Calu3 (cell line): ENCODE measurements at regions not wholly inside any gene's neighbourhood (a gene's known extent, or its start where the extent isn't known, plus 50 kb on each side); places are given as distances from the start of the nearest gene placed in this dataset.
"Not testable (repeated sequence)": the region's sequence is repeated elsewhere in the genome, so short reads cannot be mapped to it uniquely, and the experiment has no call there.

ENCODE experiments used
- BruUV-seq: library from RNA; stranded (reverse); fragments of 400-500 nt; replicated peaks from 2 replicates; lab custom pipeline; 2021; lab: Mats Ljungman, UMichigan
- CTCF ChIA-PET: fragments of 300-600 bp; sonication (Branson Sonifier 250); formaldehyde crosslinking; loops from one replicate; lab custom pipeline; 2022; ENCODE audit warnings: antibody characterized with exemption; lab: Charles Lee
- DNase-seq: peaks from one replicate; pipeline ENCODE4 v3.0.0; 2022
- H3K27ac Mint-ChIP-seq: one replicate; pipeline ENCODE4 v1.8.0; 2022; ENCODE audit warnings: mixed read lengths; ENCODE audit not compliant: unreplicated experiment
- H3K27me3 Mint-ChIP-seq: one replicate; pipeline ENCODE4 v1.8.0; 2022; ENCODE audit warnings: mixed read lengths; ENCODE audit not compliant: unreplicated experiment
- H3K36me3 Mint-ChIP-seq: one replicate; pipeline ENCODE4 v1.8.0; 2022; ENCODE audit warnings: mild to moderate bottlenecking, moderate library complexity, mixed read lengths; ENCODE audit not compliant: insufficient read depth, unreplicated experiment
- H3K4me1 Mint-ChIP-seq: one replicate; pipeline ENCODE4 v1.8.0; 2022; ENCODE audit warnings: mild to moderate bottlenecking, low read depth, mixed read lengths; ENCODE audit not compliant: unreplicated experiment
- H3K4me3 Mint-ChIP-seq: one replicate; pipeline ENCODE4 v1.8.0; 2022; ENCODE audit warnings: mild to moderate bottlenecking, low read depth, moderate library complexity, mixed read lengths; ENCODE audit not compliant: unreplicated experiment
- H3K9me3 Mint-ChIP-seq: one replicate; pipeline ENCODE4 v1.8.0; 2022; ENCODE audit warnings: low read depth, mixed read lengths; ENCODE audit not compliant: unreplicated experiment
- intact Hi-C: fragments of 100-400 bp; cut with micrococcal nuclease; formaldehyde crosslinking; loops from one replicate; pipeline ENCODE4 v1.10.0; 2022; ENCODE audit not compliant: unreplicated experiment
- TF ChIP-seq, protein P1 (sequence below): fragments of 200-600 bp; IDR thresholded peaks from one replicate; pipeline ENCODE4 v1.8.0; 2022; ENCODE audit warnings: antibody characterized with exemption; ENCODE audit not compliant: unreplicated experiment

DNA sequence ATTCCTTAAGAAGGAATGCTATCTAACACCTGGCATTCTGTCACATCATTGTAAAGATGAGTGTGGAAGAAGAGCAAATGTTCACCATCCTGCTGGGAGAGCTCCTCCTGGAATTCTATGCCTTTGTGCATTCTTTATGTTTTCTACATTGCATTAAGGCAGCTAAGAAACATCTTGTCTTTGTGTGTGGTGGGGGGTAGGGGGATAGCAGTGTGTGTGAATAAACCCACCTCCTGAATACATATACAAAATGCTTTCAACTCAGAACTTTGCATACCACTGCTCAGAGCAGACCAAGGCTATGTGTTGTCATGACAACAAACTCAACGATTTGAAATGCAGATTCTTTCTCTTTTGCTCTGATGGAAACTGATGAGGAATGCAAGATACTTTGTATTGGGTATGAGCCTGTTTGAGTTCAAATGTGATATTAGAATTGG, 193.6 kb upstream of the KAZN start:
- TF ChIP-seq, protein P1, sequence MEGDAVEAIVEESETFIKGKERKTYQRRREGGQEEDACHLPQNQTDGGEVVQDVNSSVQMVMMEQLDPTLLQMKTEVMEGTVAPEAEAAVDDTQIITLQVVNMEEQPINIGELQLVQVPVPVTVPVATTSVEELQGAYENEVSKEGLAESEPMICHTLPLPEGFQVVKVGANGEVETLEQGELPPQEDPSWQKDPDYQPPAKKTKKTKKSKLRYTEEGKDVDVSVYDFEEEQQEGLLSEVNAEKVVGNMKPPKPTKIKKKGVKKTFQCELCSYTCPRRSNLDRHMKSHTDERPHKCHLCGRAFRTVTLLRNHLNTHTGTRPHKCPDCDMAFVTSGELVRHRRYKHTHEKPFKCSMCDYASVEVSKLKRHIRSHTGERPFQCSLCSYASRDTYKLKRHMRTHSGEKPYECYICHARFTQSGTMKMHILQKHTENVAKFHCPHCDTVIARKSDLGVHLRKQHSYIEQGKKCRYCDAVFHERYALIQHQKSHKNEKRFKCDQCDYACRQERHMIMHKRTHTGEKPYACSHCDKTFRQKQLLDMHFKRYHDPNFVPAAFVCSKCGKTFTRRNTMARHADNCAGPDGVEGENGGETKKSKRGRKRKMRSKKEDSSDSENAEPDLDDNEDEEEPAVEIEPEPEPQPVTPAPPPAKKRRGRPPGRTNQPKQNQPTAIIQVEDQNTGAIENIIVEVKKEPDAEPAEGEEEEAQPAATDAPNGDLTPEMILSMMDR = no peak
- Mint-ChIP-seq H3K27me3 (no peaks in the 10 kb centered on the region), H3K4me3 (no peak overlapping the region), H3K4me1 (no peaks in the 10 kb centered on the region), H3K36me3 (no peaks in the 10 kb centered on the region), H3K27ac (no peak overlapping the region), H3K9me3 (peaks cover 18% of the 10 kb centered on the region)
- CTCF ChIA-PET = no interaction called here
- no peak for DNase-seq
- intact Hi-C loops = no loop called here
- no TSS peak for BruUV-seq

DNA sequence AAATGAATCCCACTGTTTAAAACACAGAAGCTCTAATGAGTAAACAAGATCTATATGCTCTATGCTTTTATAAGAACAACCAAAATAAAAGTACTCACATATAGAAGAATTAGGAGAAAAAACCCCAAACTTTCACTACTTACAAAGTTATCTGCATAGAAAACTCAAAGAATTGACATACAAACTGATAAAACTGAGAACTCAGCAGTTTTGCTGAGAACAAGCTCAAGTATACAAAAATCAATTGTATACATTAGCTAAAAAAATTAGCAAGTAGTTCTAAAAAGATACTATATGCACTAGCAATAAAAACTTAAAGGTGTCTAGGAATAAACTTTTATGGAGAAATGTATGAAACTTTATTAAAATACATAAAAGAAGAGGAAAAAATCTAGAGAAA, 186.2 kb upstream of the KAZN start:
- Mint-ChIP-seq H3K27me3 (no peaks in the 10 kb centered on the region), H3K4me1 (no peaks in the 10 kb centered on the region), H3K4me3 (no peak overlapping the region), H3K36me3 (no peaks in the 10 kb centered on the region), H3K9me3 (peaks cover 17% of the 10 kb centered on the region), H3K27ac (no peak overlapping the region)
- no peak for DNase-seq
- intact Hi-C loops = no loop called here
- TF ChIP-seq, protein P1 = no peak
- BruUV-seq = no TSS peak
- CTCF ChIA-PET = no interaction called here

DNA sequence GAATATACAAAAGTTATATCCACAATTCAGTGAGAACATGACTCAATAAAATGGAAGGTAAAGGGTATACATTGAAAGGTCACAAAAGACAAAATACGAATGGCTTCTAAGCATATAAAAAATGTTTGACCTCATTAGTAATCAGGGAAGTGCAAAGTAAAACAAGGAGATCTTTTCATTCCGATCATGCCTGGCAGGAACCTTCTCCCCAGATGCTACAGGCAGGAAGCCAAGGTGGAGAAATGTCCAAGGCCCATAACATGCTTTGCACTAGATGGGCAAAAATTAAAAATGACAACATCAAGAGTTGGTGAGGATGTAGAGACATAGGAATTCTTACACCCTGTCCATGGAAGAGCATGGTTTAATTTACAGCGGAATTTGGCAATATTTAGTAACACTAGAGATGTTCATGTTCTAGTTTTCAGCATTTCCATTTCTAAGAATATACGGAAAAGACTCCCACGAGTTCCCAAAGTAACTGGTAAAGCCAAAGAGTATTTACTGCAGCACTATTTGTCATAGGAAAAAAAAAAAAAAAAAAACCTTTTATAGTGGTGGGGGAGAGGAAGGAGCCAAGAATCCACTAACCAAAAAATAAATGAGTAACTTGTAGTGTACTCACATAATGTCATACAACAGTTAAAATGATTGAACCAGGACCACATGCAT, 184.5 kb upstream of the KAZN start:
- CTCF ChIA-PET = no interaction called here
- intact Hi-C loops = no loop called here
- H3K36me3 Mint-ChIP-seq = no peaks in the 10 kb centered on the region
- H3K27ac Mint-ChIP-seq = no peak overlapping the region
- no peak for DNase-seq
- TF ChIP-seq, protein P1 = no peak
- H3K9me3 Mint-ChIP-seq = peaks cover 13% of the 10 kb centered on the region
- H3K27me3 Mint-ChIP-seq = no peaks in the 10 kb centered on the region
- no TSS peak for BruUV-seq
- H3K4me3 Mint-ChIP-seq = no peak overlapping the region
- H3K4me1 Mint-ChIP-seq = no peaks in the 10 kb centered on the region

DNA sequence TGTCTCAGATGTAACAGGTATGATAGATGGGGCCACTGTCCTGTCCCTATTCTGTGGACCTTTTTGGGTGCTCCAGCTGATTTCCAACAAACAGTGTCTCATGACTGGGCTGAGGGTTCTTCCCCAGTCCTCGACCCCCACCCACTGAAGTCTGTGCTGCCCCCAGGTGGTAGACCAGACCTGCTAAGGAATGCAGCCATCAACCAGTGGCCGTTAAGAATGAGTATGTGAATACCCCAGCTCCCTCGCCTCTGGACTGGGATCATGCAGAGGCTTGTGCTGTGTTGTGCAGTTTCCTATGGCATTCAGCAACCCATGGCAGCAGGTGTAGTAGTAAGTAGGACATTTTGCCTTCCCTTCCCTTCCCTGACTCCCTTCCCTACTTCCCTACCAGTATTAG, 183.1 kb upstream of the KAZN start:
- no TSS peak for BruUV-seq
- H3K4me1 Mint-ChIP-seq = no peaks in the 10 kb centered on the region
- no peak for DNase-seq
- H3K27ac Mint-ChIP-seq = no peak overlapping the region
- no peak overlapping the region for H3K4me3 Mint-ChIP-seq
- CTCF ChIA-PET = no interaction called here
- no peaks in the 10 kb centered on the region for H3K36me3 Mint-ChIP-seq
- TF ChIP-seq, protein P1 = no peak
- no peaks in the 10 kb centered on the region for H3K27me3 Mint-ChIP-seq
- peaks cover 7% of the 10 kb centered on the region for H3K9me3 Mint-ChIP-seq
- intact Hi-C loops = no loop called here

DNA sequence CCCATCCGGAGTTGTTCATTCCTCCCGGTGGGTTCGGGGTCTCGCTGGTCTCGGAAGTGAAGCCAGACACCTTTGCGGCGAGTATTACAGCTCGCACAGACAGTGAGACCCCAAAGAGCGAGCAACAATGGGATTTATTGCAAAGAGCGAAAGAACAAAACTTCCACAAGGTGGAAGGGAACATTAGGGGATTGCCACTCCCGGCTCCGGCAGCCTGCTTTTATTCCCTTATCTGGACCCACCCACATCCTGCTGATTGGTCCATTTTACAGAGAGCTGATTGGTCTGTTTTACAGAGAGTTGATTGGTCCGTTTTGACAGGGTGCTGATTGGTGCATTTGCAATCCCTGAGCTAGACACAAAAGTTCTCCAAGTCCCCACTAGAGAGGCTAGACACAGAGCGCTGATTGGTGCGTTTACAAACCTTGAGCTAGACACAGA, 178.7 kb upstream of the KAZN start:
- H3K9me3 Mint-ChIP-seq, H3K36me3 Mint-ChIP-seq, H3K27me3 Mint-ChIP-seq, CTCF ChIA-PET, DNase-seq, H3K27ac Mint-ChIP-seq, intact Hi-C loops, BruUV-seq, H3K4me3 Mint-ChIP-seq, H3K4me1 Mint-ChIP-seq: not testable (repeated sequence)
